ENCODE measurements at regions not wholly inside any gene's neighbourhood (a gene's known extent, or its start where the extent isn't known, plus 50 kb on each side); places are given as distances from the start of the nearest gene placed in this dataset.

- Mint-ChIP-seq H3K27me3 (no peaks in the 10 kb centered on the region), H3K4me1 (no peaks in the 10 kb centered on the region), H3K4me3 (no peak overlapping the region), H3K36me3 (no peaks in the 10 kb centered on the region), H3K9me3 (peaks cover 0 to 8% (median 5%) of the 10 kb centered on the region in 5 donors), H3K27ac (no peak overlapping the region)
- H3K4me3 ChIP-seq (ENCODE audit: low read length), result no peak overlapping the region
- no peaks in the 10 kb centered on the region for H3K9me3 ChIP-seq (ENCODE audit: low read length)
- ChIA-PET CTCF (no interaction called here), POLR2A (no interaction called here)
- no peaks in the 10 kb centered on the region for H3K4me1 ChIP-seq (ENCODE audit: insufficient read depth, low read length)
- H3K36me3 ChIP-seq (ENCODE audit: insufficient read depth, low read length), result no peaks in the 10 kb centered on the region
- DNase-seq, result no peak
- no peaks in the 10 kb centered on the region for H3K27me3 ChIP-seq (ENCODE audit: insufficient read depth, low read length, poor library complexity, severe bottlenecking)
- H3K27ac ChIP-seq (ENCODE audit: low read depth, low read length), result no peak overlapping the region
Measured at GRCh38 chr4:126843492-126844067, 789.2 kb upstream of the INTU start.

- H3K27me3 Mint-ChIP-seq, result no peaks in the 10 kb centered on the region
- no peak overlapping the region for H3K4me3 Mint-ChIP-seq
- Histone ChIP-seq H3K9me3 (ENCODE audit: low read length) (no peaks in the 10 kb centered on the region), H3K27me3 (ENCODE audit: insufficient read depth, low read length, poor library complexity, severe bottlenecking) (no peaks in the 10 kb centered on the region), H3K27ac (ENCODE audit: low read depth, low read length) (no peak overlapping the region), H3K36me3 (ENCODE audit: insufficient read depth, low read length) (no peaks in the 10 kb centered on the region), H3K4me3 (ENCODE audit: low read length) (no peak overlapping the region), H3K4me1 (ENCODE audit: insufficient read depth, low read length) (no peaks in the 10 kb centered on the region)
- no peaks in the 10 kb centered on the region for H3K36me3 Mint-ChIP-seq
- POLR2A ChIA-PET, result no interaction called here
- H3K27ac Mint-ChIP-seq, result no peak overlapping the region
- H3K4me1 Mint-ChIP-seq, result no peaks in the 10 kb centered on the region
- H3K9me3 Mint-ChIP-seq, result peaks cover 0 to 31% (median 4%) of the 10 kb centered on the region in 5 donors
- CTCF ChIA-PET, result no interaction called here
- DNase-seq, result no peak
Measured at GRCh38 chr4:126850286-126850685, 782.5 kb upstream of the INTU start.

GRCh38 chr4:126851391-126851790, 781.4 kb upstream of the INTU start:
- POLR2A ChIA-PET, result no interaction called here
- H3K9me3 Mint-ChIP-seq, result peaks cover 0 to 33% (median 4%) of the 10 kb centered on the region in 5 donors
- Histone ChIP-seq H3K9me3 (ENCODE audit: low read length) (no peaks in the 10 kb centered on the region), H3K4me1 (ENCODE audit: insufficient read depth, low read length) (no peaks in the 10 kb centered on the region), H3K36me3 (ENCODE audit: insufficient read depth, low read length) (no peaks in the 10 kb centered on the region), H3K27me3 (ENCODE audit: insufficient read depth, low read length, poor library complexity, severe bottlenecking) (no peaks in the 10 kb centered on the region), H3K27ac (ENCODE audit: low read depth, low read length) (no peak overlapping the region), H3K4me3 (ENCODE audit: low read length) (no peak overlapping the region)
- H3K27me3 Mint-ChIP-seq, result no peaks in the 10 kb centered on the region
- H3K4me3 Mint-ChIP-seq, result no peak overlapping the region
- no peaks in the 10 kb centered on the region for H3K36me3 Mint-ChIP-seq
- H3K27ac Mint-ChIP-seq, result no peak overlapping the region
- CTCF ChIA-PET, result no interaction called here
- no peak for DNase-seq
- no peaks in the 10 kb centered on the region for H3K4me1 Mint-ChIP-seq

- Histone ChIP-seq H3K27me3 (ENCODE audit: insufficient read depth, low read length, poor library complexity, severe bottlenecking) (no peaks in the 10 kb centered on the region), H3K4me1 (ENCODE audit: insufficient read depth, low read length) (no peaks in the 10 kb centered on the region), H3K9me3 (ENCODE audit: low read length) (no peaks in the 10 kb centered on the region), H3K27ac (ENCODE audit: low read depth, low read length) (no peak overlapping the region), H3K36me3 (ENCODE audit: insufficient read depth, low read length) (no peaks in the 10 kb centered on the region), H3K4me3 (ENCODE audit: low read length) (no peak overlapping the region)
- ChIA-PET CTCF (no interaction called here), POLR2A (no interaction called here)
- no peaks in the 10 kb centered on the region for H3K36me3 Mint-ChIP-seq
- H3K27me3 Mint-ChIP-seq, result no peaks in the 10 kb centered on the region
- H3K9me3 Mint-ChIP-seq, result peaks cover 0 to 42% (median 5%) of the 10 kb centered on the region in 5 donors
- H3K27ac Mint-ChIP-seq, result no peak overlapping the region
- no peaks in the 10 kb centered on the region for H3K4me1 Mint-ChIP-seq
- no peak overlapping the region for H3K4me3 Mint-ChIP-seq
- DNase-seq, result no peak
Measured at GRCh38 chr4:126853715-126854114, 779.0 kb upstream of the INTU start.

- Histone ChIP-seq H3K4me1 (ENCODE audit: insufficient read depth, low read length) (no peaks in the 10 kb centered on the region), H3K27me3 (ENCODE audit: insufficient read depth, low read length, poor library complexity, severe bottlenecking) (no peaks in the 10 kb centered on the region), H3K9me3 (ENCODE audit: low read length) (no peaks in the 10 kb centered on the region), H3K4me3 (ENCODE audit: low read length) (no peak overlapping the region), H3K36me3 (ENCODE audit: insufficient read depth, low read length) (no peaks in the 10 kb centered on the region), H3K27ac (ENCODE audit: low read depth, low read length) (no peak overlapping the region)
- no peaks in the 10 kb centered on the region for H3K27me3 Mint-ChIP-seq
- no peaks in the 10 kb centered on the region for H3K36me3 Mint-ChIP-seq
- POLR2A ChIA-PET, result no interaction called here
- no peak overlapping the region for H3K4me3 Mint-ChIP-seq
- no peak overlapping the region for H3K27ac Mint-ChIP-seq
- DNase-seq, result no peak
- peaks cover 0 to 25% (median 7%) of the 10 kb centered on the region in 5 donors for H3K9me3 Mint-ChIP-seq
- CTCF ChIA-PET, result no interaction called here
- H3K4me1 Mint-ChIP-seq, result no peaks in the 10 kb centered on the region
Measured at GRCh38 chr4:126856906-126857305, 775.9 kb upstream of the INTU start.

GRCh38 chr4:126859314-126859713, 773.4 kb upstream of the INTU start:
- Histone ChIP-seq H3K9me3 (ENCODE audit: low read length) (no peaks in the 10 kb centered on the region), H3K36me3 (ENCODE audit: insufficient read depth, low read length) (no peaks in the 10 kb centered on the region), H3K4me1 (ENCODE audit: insufficient read depth, low read length) (no peaks in the 10 kb centered on the region), H3K27me3 (ENCODE audit: insufficient read depth, low read length, poor library complexity, severe bottlenecking) (no peaks in the 10 kb centered on the region), H3K27ac (ENCODE audit: low read depth, low read length) (no peak overlapping the region), H3K4me3 (ENCODE audit: low read length) (no peak overlapping the region)
- no peaks in the 10 kb centered on the region for H3K4me1 Mint-ChIP-seq
- no peak for DNase-seq
- no peak overlapping the region for H3K27ac Mint-ChIP-seq
- H3K9me3 Mint-ChIP-seq, result peaks cover 2 to 18% (median 7%) of the 10 kb centered on the region in 5 donors
- H3K4me3 Mint-ChIP-seq, result no peak overlapping the region
- CTCF ChIA-PET, result no interaction called here
- H3K27me3 Mint-ChIP-seq, result no peaks in the 10 kb centered on the region
- POLR2A ChIA-PET, result no interaction called here
- no peaks in the 10 kb centered on the region for H3K36me3 Mint-ChIP-seq

- Histone ChIP-seq H3K36me3 (ENCODE audit: insufficient read depth, low read length) (no peaks in the 10 kb centered on the region), H3K27me3 (ENCODE audit: insufficient read depth, low read length, poor library complexity, severe bottlenecking) (no peaks in the 10 kb centered on the region), H3K4me1 (ENCODE audit: insufficient read depth, low read length) (no peaks in the 10 kb centered on the region), H3K9me3 (ENCODE audit: low read length) (no peaks in the 10 kb centered on the region), H3K27ac (ENCODE audit: low read depth, low read length) (no peak overlapping the region), H3K4me3 (ENCODE audit: low read length) (no peak overlapping the region)
- no peak overlapping the region for H3K27ac Mint-ChIP-seq
- H3K36me3 Mint-ChIP-seq, result no peaks in the 10 kb centered on the region
- POLR2A ChIA-PET, result no interaction called here
- CTCF ChIA-PET, result no interaction called here
- H3K9me3 Mint-ChIP-seq, result peaks cover 2 to 16% (median 7%) of the 10 kb centered on the region in 5 donors
- no peak overlapping the region for H3K4me3 Mint-ChIP-seq
- no peak for DNase-seq
- no peaks in the 10 kb centered on the region for H3K27me3 Mint-ChIP-seq
- H3K4me1 Mint-ChIP-seq, result no peaks in the 10 kb centered on the region
Measured at GRCh38 chr4:126859872-126860271, 772.9 kb upstream of the INTU start.

- H3K4me1 Mint-ChIP-seq, result no peaks in the 10 kb centered on the region
- Histone ChIP-seq H3K27ac (ENCODE audit: low read depth, low read length) (no peak overlapping the region), H3K4me3 (ENCODE audit: low read length) (no peak overlapping the region), H3K9me3 (ENCODE audit: low read length) (no peaks in the 10 kb centered on the region), H3K4me1 (ENCODE audit: insufficient read depth, low read length) (no peaks in the 10 kb centered on the region), H3K27me3 (ENCODE audit: insufficient read depth, low read length, poor library complexity, severe bottlenecking) (no peaks in the 10 kb centered on the region), H3K36me3 (ENCODE audit: insufficient read depth, low read length) (no peaks in the 10 kb centered on the region)
- no peak overlapping the region for H3K4me3 Mint-ChIP-seq
- DNase-seq, result no peak
- no peak overlapping the region for H3K27ac Mint-ChIP-seq
- no peaks in the 10 kb centered on the region for H3K36me3 Mint-ChIP-seq
- ChIA-PET CTCF (no interaction called here), POLR2A (no interaction called here)
- H3K27me3 Mint-ChIP-seq, result no peaks in the 10 kb centered on the region
- peaks cover 4 to 14% (median 10%) of the 10 kb centered on the region in 5 donors for H3K9me3 Mint-ChIP-seq
Measured at GRCh38 chr4:126860308-126860707, 772.4 kb upstream of the INTU start.

- H3K9me3 ChIP-seq (ENCODE audit: low read length), result no peaks in the 10 kb centered on the region
- Mint-ChIP-seq H3K27ac (no peak overlapping the region), H3K4me3 (no peak overlapping the region), H3K9me3 (peaks cover 12 to 25% (median 20%) of the 10 kb centered on the region in 5 donors), H3K36me3 (no peaks in the 10 kb centered on the region), H3K27me3 (peaks cover 0 to 1% of the 10 kb centered on the region in 2 donors), H3K4me1 (no peaks in the 10 kb centered on the region)
- no peak overlapping the region for H3K27ac ChIP-seq (ENCODE audit: low read depth, low read length)
- ChIA-PET CTCF (no interaction called here), POLR2A (no interaction called here)
- no peak for DNase-seq
- no peaks in the 10 kb centered on the region for H3K36me3 ChIP-seq (ENCODE audit: insufficient read depth, low read length)
- H3K4me3 ChIP-seq (ENCODE audit: low read length), result no peak overlapping the region
- no peaks in the 10 kb centered on the region for H3K27me3 ChIP-seq (ENCODE audit: insufficient read depth, low read length, poor library complexity, severe bottlenecking)
- no peaks in the 10 kb centered on the region for H3K4me1 ChIP-seq (ENCODE audit: insufficient read depth, low read length)
Measured at GRCh38 chr4:126869967-126870366, 762.8 kb upstream of the INTU start.
